NT2/D1 (cell line): ENCODE measurements at regions not wholly inside any gene's neighbourhood (a gene's known extent, or its start where the extent isn't known, plus 50 kb on each side); places are given as distances from the start of the nearest gene placed in this dataset.
"Not testable (repeated sequence)": the region's sequence is repeated elsewhere in the genome, so short reads cannot be mapped to it uniquely, and the experiment has no call there.

Experiments
- DNase-seq: peaks from one replicate; pipeline ENCODE4 v3.0.0-alpha.2; 2011; ENCODE audit warnings: low read depth, low spot score
- H3K27me3 ChIP-seq: 2 replicates; pipeline ENCODE4 v1.6.0; 2011; ENCODE audit warnings: mild to moderate bottlenecking; ENCODE audit not compliant: insufficient read length, insufficient read depth
- H3K36me3 ChIP-seq: 2 replicates; pipeline ENCODE4 v1.6.1; 2011; ENCODE audit warnings: mild to moderate bottlenecking, low read length, mixed read lengths; ENCODE audit not compliant: insufficient read depth, insufficient read length
- H3K4me1 ChIP-seq: 2 replicates; pipeline ENCODE4 v1.5.1; 2011; ENCODE audit not compliant: insufficient read depth, insufficient read length
- H3K4me3 ChIP-seq: 2 replicates; pipeline ENCODE4 v1.5.1; 2011; ENCODE audit warnings: low read depth; ENCODE audit not compliant: insufficient read length
- H3K9ac ChIP-seq: 2 replicates; pipeline ENCODE4 v1.6.0; 2011; ENCODE audit warnings: low read depth; ENCODE audit not compliant: insufficient read length
- H3K9me3 ChIP-seq: 2 replicates; pipeline ENCODE4 v1.5.1; 2011; ENCODE audit warnings: mild to moderate bottlenecking, low read length; ENCODE audit not compliant: insufficient read depth
- SUZ12 ChIP-seq: IDR thresholded peaks from 2 replicates; pipeline ENCODE4 v1.6.1; 2011; ENCODE audit not compliant: insufficient read length, insufficient read depth; ENCODE audit errors: extremely low read depth
- YY1 ChIP-seq: IDR thresholded peaks from 2 replicates; pipeline ENCODE4 v1.6.1; 2011; ENCODE audit not compliant: insufficient read length, insufficient read depth
- ZNF274 ChIP-seq: IDR thresholded peaks from 2 replicates; pipeline ENCODE4 v1.6.1; 2011; ENCODE audit warnings: mild to moderate bottlenecking, low read depth, low read length

DNA sequence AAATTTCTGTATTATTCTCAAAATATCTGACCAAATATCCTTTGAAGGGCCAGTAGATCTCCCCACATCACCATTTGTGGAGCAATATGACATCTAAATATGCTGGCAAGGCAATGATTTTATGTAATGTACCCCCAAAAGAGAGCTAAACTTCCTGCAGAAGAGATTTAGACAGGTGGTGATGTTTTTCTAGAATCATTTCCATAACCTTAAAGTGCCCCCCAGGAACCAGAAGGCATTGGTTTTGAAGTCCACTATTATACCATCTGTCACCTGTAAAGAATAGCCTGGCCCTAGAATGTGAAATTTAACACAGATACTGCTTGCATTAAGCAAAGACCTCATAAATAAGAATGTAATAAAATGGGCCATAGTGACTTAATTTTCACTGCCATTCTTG is 77.9 kb upstream of the ABLIM1 start:
- no peak for DNase-seq

DNA sequence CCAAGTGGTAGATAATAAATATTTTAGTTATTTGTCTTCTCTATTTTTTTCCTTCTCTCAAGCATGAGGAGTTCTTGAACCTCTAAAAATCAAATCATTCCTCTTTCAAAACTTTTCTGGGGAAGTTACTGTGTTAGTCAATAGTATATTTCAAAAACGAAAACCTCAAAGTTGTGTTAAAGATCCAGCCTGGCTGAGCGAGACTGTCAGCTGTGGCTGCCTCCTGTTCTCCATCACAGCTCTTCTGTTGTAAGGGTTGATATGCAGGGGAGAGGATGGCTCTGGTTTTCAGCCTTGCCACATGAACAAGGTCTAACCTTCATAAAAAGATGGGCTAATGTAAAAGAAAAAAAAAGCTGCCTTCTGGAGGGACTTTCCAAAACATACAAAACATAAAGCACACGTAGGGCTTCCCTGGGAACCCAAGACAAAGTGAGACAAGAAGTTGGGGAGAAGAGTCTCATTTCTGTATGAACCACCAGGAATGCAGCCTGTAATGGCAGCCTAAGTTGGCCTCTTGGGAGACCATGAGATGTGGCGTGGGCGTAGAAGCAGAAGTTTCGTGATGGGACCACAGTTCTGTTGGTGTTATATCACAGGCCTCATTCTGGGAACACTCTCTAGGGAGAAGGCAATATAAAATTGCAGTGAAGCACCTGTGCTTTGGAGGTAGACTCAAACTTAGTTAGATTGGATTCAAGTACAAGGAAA is 77.9 kb upstream of the FHIP2A start:
- H3K4me1 ChIP-seq: no peaks in the 10 kb centered on the region
- no peaks in the 10 kb centered on the region for H3K27me3 ChIP-seq
- H3K36me3 ChIP-seq: no peaks in the 10 kb centered on the region
- H3K4me3 ChIP-seq: no peak overlapping the region
- no peaks in the 10 kb centered on the region for H3K9me3 ChIP-seq
- DNase-seq: no peak
- TF ChIP-seq YY1: no peak
- no peak for TF ChIP-seq ZNF274
- no peak for TF ChIP-seq SUZ12
- H3K9ac ChIP-seq: no peak overlapping the region

More for the DNA sequence above, 77.9 kb upstream of the ABLIM1 start:
- no peaks in the 10 kb centered on the region for H3K4me1 ChIP-seq
- no peaks in the 10 kb centered on the region for H3K9me3 ChIP-seq
- no peaks in the 10 kb centered on the region for H3K27me3 ChIP-seq
- no peak overlapping the region for H3K4me3 ChIP-seq
- no peaks in the 10 kb centered on the region for H3K36me3 ChIP-seq
- TF ChIP-seq YY1 (no peak), SUZ12 (no peak), ZNF274 (no peak)
- H3K9ac ChIP-seq: no peak overlapping the region

DNA sequence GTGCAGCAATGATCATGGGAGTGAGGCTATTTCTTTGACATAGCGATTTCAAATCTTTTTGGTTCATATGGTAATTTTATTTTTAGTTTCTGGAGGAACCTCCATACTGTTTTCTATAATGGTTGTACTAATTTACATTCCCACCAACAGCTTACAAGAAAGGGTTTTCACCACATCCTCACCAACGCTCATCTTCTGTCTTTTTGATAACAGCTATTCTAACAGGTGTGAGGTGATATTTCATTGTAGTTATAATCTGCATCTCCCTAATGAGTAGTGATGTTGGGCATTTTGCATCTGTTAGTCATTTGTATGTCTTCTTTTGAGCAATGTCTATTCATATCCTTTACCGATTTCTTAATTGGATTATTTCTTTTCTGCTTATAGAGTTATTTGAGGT is 75.0 kb upstream of the FHIP2A start:
- H3K36me3 ChIP-seq: no peaks in the 10 kb centered on the region
- H3K4me1 ChIP-seq: no peaks in the 10 kb centered on the region
- TF ChIP-seq YY1: no peak
- no peak for TF ChIP-seq ZNF274
- TF ChIP-seq SUZ12: no peak
- H3K9ac ChIP-seq: no peak overlapping the region
- H3K27me3 ChIP-seq: no peaks in the 10 kb centered on the region
- DNase-seq: no peak
- no peak overlapping the region for H3K4me3 ChIP-seq
- no peaks in the 10 kb centered on the region for H3K9me3 ChIP-seq

DNA sequence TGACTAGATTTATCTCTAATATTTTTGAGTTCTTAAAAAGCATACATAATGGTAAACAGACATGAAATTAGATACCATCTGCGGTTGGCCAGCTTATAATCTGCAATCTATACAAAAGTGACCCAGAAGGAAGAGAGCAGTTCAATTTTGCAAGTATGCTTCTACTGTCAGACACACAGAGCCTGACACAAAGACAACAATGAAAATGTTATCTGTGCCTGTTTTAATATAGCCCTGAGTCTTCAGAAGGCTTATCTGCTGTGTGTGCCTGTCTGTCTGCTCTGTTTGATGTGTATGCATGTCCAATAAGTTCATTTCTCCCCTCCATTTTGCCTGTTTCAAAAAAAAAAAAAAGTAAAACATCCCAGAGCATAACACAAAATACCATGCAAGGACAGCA is 73.3 kb upstream of the FHIP2A start:
- Histone ChIP-seq H3K36me3 (no peaks in the 10 kb centered on the region), H3K9ac (no peak overlapping the region), H3K4me1 (no peaks in the 10 kb centered on the region), H3K4me3 (no peak overlapping the region), H3K9me3 (no peaks in the 10 kb centered on the region), H3K27me3 (no peaks in the 10 kb centered on the region)
- TF ChIP-seq YY1: no peak
- no peak for TF ChIP-seq SUZ12
- TF ChIP-seq ZNF274: no peak
- DNase-seq: no peak

DNA sequence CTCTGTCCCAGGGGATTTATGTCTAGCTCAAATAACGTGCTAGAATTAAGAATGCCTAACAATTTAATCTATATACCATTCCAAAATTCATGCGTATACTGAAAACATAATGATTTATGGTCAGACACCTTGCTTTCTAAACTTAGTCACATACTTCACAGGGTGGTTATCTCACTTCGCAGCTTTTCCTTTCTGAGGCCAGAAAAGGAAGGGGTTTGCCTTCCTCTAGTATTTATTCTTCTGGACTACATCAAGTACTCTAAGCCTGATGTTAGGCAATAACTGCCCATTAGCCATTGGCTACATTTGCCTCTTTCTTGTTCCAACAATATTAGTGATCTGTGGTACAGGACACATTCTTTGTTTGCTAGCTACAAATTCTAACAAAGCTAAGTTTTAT is 72.6 kb upstream of the FHIP2A start:
- no peaks in the 10 kb centered on the region for H3K9me3 ChIP-seq
- no peaks in the 10 kb centered on the region for H3K27me3 ChIP-seq
- TF ChIP-seq SUZ12: no peak
- no peak for TF ChIP-seq ZNF274
- no peak for TF ChIP-seq YY1
- no peaks in the 10 kb centered on the region for H3K4me1 ChIP-seq
- H3K36me3 ChIP-seq: no peaks in the 10 kb centered on the region
- no peak overlapping the region for H3K9ac ChIP-seq
- DNase-seq: no peak
- no peak overlapping the region for H3K4me3 ChIP-seq

DNA sequence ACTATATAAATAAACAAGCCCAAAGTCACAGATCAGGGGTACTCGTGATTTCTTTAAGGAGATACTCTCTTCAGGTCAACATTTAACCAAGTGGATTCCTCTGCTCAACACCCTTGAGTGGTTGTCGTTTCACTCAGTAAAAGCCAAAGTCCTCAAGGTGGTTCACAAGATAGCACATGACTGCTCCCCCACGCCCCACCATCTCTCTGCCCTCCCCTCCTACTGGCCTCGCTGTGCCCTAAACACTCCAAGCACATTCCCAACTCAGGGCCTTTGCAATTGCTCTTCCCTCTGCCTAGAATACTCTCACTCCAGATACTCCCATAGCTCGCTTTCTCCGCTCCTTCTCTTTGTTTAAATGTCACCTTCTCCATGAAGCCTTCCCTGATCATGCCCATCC is 72.1 kb upstream of the FHIP2A start:
- DNase-seq: no peak
- TF ChIP-seq ZNF274 (no peak), SUZ12 (no peak), YY1 (no peak)
- no peak overlapping the region for H3K4me3 ChIP-seq
- no peak overlapping the region for H3K9ac ChIP-seq
- no peaks in the 10 kb centered on the region for H3K36me3 ChIP-seq
- no peaks in the 10 kb centered on the region for H3K27me3 ChIP-seq
- H3K4me1 ChIP-seq: no peaks in the 10 kb centered on the region
- no peaks in the 10 kb centered on the region for H3K9me3 ChIP-seq

DNA sequence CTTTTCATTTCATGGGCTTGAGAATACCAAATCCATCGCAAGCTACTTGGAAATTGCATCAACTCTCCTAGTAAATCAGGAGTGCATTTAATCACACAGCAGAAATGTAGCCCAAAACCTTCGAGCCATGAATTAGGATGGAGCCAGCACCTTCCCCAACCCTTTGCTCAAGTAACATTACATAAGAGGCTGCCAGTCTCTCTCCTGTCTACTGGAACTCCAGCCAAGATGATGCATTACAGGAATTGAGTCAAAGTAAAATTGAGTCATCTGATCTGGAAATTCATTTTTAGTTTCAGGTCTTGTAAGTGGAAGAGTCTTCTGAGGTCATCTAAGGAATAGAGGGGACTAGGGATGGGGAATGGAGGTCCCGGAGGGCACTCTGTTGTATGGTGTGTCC is 69.7 kb upstream of the FHIP2A start:
- H3K4me1 ChIP-seq: no peaks in the 10 kb centered on the region
- no peak for DNase-seq
- no peaks in the 10 kb centered on the region for H3K9me3 ChIP-seq
- no peak overlapping the region for H3K9ac ChIP-seq
- no peaks in the 10 kb centered on the region for H3K27me3 ChIP-seq
- no peak overlapping the region for H3K4me3 ChIP-seq
- TF ChIP-seq SUZ12 (no peak), YY1 (no peak), ZNF274 (no peak)
- no peaks in the 10 kb centered on the region for H3K36me3 ChIP-seq

DNA sequence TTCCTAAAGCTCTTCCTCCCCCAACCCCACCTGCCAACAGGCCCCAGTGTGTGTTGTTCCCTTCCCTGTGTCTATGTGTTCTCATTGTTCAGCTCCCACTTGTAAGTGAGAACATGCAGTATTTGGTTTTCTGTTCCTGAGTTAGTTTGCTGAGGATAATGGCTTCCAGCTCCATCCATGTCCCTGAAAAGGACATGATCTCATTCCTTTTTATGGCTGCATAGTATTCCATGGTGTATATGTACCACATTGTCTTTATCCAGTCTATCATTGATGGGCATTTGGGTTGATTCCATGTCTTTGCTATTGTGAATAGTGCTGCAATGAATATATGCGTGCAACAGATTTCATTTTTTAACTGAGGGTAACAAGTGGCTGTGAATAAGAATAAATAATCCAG is 69.0 kb upstream of the FHIP2A start:
- not testable (repeated sequence) for H3K4me1 ChIP-seq

More for the DNA sequence above, 69.0 kb upstream of the FHIP2A start:
- not testable (repeated sequence) for H3K4me3 ChIP-seq, H3K36me3 ChIP-seq, H3K27me3 ChIP-seq, H3K9ac ChIP-seq, DNase-seq, H3K9me3 ChIP-seq
